ENCODE measurements at regions not wholly inside any gene's neighbourhood (a gene's known extent, or its start where the extent isn't known, plus 50 kb on each side); places are given as distances from the start of the nearest gene placed in this dataset.

DNA sequence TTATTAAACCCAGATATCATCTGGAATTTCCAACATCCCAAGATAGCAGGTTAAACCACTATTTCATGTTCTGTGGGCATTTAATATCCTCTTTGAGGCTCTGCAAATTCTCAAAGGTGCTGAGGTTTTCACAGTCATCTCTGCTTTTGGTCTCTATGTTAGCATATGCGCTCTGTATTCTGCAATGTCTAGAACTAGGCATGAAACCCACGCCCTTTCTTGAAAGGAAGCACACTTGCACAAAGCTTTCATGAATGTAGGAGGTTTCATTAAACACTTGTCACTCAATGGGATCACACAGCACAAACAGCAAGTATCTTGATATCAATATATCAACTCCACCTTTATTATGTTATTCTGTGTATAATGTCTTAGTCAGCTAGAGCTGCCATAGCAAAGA is 172.0 kb upstream of the USP24 start:
- WGBS, 2 experiments: 72 to 77% methylated on average over 2 of the region's 2 CpGs
- H3K27ac ChIP-seq (ENCODE audit: insufficient read depth, low read depth, low read length, poor library complexity, severe bottlenecking): no peak overlapping the region

DNA sequence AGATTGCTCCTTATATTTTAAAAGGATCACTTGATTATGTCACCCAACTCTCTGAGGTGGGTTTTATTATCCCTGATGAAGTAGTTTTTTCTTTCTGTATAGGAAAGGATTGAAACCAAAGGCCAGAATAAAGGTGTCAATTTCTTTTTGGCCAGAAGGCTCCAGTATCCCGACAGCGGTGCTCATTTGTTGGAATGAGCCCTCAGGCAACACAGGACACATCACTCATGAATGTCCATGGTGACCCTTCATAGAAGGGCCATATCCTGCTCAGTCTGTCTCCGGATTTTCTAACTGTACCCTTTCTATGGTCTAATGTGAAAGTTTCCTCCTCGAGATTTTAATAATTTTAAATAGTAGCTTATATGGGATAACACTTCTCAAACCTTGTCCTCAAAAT is 171.3 kb upstream of the USP24 start:
- Histone ChIP-seq H3K4me1 (ENCODE audit: control insufficient read depth, insufficient read depth, low read length) (no peaks in the 10 kb centered on the region), H3K9me3 (ENCODE audit: control insufficient read depth, low read length) (peaks cover 3% of the 10 kb centered on the region), H3K27me3 (ENCODE audit: control insufficient read depth, insufficient read depth, low read length, poor library complexity, severe bottlenecking) (no peaks in the 10 kb centered on the region), H3K4me3 (ENCODE audit: insufficient read depth, low read depth, low read length) (no peak overlapping the region), H3K27ac (ENCODE audit: insufficient read depth, low read depth, low read length, poor library complexity, severe bottlenecking) (no peak overlapping the region), H3K36me3 (ENCODE audit: control insufficient read depth, insufficient read depth, low read length) (no peaks in the 10 kb centered on the region)
- 86 to 89% methylated on average over 3 of the region's 4 CpGs for WGBS, 2 experiments

More for the DNA sequence above, 172.0 kb upstream of the USP24 start:
- no peak overlapping the region for H3K4me3 ChIP-seq (ENCODE audit: insufficient read depth, low read depth, low read length)
- H3K4me1 ChIP-seq (ENCODE audit: control insufficient read depth, insufficient read depth, low read length): no peaks in the 10 kb centered on the region
- no peaks in the 10 kb centered on the region for H3K27me3 ChIP-seq (ENCODE audit: control insufficient read depth, insufficient read depth, low read length, poor library complexity, severe bottlenecking)
- peaks cover 3% of the 10 kb centered on the region for H3K9me3 ChIP-seq (ENCODE audit: control insufficient read depth, low read length)
- no peaks in the 10 kb centered on the region for H3K36me3 ChIP-seq (ENCODE audit: control insufficient read depth, insufficient read depth, low read length)

DNA sequence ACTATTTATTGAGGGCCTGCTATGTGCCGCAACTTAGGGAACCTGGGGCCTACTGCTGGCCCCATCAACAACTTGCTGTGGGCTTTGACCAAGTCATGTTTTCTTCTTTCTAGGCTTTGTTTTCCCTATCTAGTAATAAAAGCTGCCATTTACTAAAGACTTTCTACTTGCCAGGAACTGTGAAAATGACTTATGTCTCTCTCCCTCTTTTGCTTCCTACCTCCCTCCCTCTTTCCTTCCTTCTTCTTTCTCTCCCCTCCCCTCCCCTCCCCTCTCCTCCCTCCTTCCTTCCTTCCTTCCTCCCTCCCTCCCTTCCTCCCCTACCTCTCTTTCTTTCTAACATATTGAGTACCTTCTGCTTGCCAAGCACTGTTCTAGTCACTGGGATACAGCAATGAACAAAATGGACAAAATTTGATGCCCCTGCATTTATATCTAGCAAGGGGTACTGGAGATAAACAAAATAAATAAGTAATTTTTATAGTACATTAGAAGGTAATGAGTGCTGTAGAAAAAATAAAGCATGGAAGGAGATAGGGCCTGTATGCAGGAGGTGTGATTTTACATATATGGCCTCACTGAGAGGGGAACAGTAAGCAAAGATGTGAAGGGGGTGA is 170.3 kb upstream of the USP24 start:
- 91 to 94% methylated on average over 1 of the region's 1 CpG for WGBS, 2 experiments
- H3K9me3 ChIP-seq (ENCODE audit: control insufficient read depth, low read length): peaks cover 3% of the 10 kb centered on the region
- H3K4me1 ChIP-seq (ENCODE audit: control insufficient read depth, insufficient read depth, low read length): no peaks in the 10 kb centered on the region
- no peaks in the 10 kb centered on the region for H3K36me3 ChIP-seq (ENCODE audit: control insufficient read depth, insufficient read depth, low read length)
- no peak overlapping the region for H3K4me3 ChIP-seq (ENCODE audit: insufficient read depth, low read depth, low read length)
- H3K27ac ChIP-seq (ENCODE audit: insufficient read depth, low read depth, low read length, poor library complexity, severe bottlenecking): no peak overlapping the region
- H3K27me3 ChIP-seq (ENCODE audit: control insufficient read depth, insufficient read depth, low read length, poor library complexity, severe bottlenecking): no peaks in the 10 kb centered on the region

DNA sequence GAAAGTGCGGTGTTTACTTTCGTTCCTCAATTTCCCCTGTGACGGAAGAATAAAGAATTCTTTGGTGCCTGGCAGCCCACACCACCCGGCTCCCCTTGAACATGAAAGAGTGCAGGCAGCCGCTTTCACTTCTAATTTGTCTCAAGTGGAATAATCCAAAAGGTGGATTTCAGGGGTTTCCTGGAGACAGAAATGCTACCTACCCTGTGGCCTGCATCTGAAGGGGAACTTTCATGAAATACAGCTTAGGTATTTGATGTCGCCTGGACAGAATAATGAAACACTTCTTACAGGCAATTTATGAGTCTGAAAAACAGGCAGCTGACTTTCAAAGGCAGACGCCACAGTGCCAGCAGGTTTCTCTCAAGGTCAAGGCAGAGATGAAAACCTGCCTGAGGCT is 169.5 kb upstream of the USP24 start:
- H3K9me3 ChIP-seq (ENCODE audit: control insufficient read depth, low read length): peaks cover 3% of the 10 kb centered on the region
- H3K4me3 ChIP-seq (ENCODE audit: insufficient read depth, low read depth, low read length): no peak overlapping the region
- H3K27me3 ChIP-seq (ENCODE audit: control insufficient read depth, insufficient read depth, low read length, poor library complexity, severe bottlenecking): no peaks in the 10 kb centered on the region
- H3K36me3 ChIP-seq (ENCODE audit: control insufficient read depth, insufficient read depth, low read length): no peaks in the 10 kb centered on the region
- H3K4me1 ChIP-seq (ENCODE audit: control insufficient read depth, insufficient read depth, low read length): no peaks in the 10 kb centered on the region
- H3K27ac ChIP-seq (ENCODE audit: insufficient read depth, low read depth, low read length, poor library complexity, severe bottlenecking): no peak overlapping the region
- 92 to 93% methylated on average over 7 of the region's 7 CpGs for WGBS, 2 experiments

DNA sequence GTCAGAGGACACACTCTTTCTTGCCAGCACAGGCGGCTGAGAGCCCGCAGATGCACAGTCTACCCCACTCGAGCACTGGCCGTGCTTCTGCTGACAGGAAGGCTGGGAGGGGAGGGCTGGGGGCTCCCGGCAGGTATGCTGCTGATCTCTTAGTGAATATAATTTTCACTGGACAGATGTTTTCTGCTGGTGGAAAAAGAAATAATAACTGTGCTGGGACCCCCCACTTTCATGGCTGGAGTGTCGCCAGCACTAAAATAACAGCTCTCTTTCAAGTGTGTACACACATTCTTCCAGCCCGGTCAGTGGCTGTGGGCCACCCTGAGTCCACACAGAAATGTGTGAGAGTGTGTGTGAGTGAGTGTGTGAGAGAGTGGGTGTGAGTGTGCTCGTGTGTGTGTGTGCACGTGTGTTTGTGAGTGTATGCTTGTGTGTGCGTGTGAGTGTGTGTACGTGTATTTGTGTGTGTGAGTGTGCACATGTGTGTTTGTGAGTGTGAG is 167.7 kb upstream of the USP24 start:
- Histone ChIP-seq H3K27me3 (ENCODE audit: control insufficient read depth, insufficient read depth, low read length, poor library complexity, severe bottlenecking) (no peaks in the 10 kb centered on the region), H3K36me3 (ENCODE audit: control insufficient read depth, insufficient read depth, low read length) (no peaks in the 10 kb centered on the region), H3K4me1 (ENCODE audit: control insufficient read depth, insufficient read depth, low read length) (no peaks in the 10 kb centered on the region), H3K9me3 (ENCODE audit: control insufficient read depth, low read length) (no peaks in the 10 kb centered on the region), H3K27ac (ENCODE audit: insufficient read depth, low read depth, low read length, poor library complexity, severe bottlenecking) (no peak overlapping the region), H3K4me3 (ENCODE audit: insufficient read depth, low read depth, low read length) (no peak overlapping the region)
- 89 to 92% methylated on average over 11 of the region's 11 CpGs for WGBS, 2 experiments

DNA sequence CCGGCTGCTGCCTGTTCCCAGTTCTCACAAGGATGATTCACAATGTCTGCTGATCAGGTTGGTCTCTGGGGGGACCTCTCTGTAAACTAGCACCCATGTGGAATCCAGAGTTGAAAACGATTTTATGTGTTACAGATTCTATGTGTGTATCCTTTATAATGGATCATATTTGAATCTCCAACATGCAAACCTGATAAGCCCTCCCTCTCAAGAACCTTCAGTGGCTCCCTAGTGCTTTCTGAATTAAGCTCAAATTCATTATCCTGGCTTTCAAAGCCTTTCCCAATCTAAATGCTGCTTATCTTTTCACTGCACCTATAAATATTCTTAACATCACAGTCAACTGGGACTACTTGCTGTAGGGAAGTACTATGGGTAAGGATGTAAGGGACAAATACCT is 166.8 kb upstream of the USP24 start:
- H3K9me3 ChIP-seq (ENCODE audit: control insufficient read depth, low read length): no peaks in the 10 kb centered on the region
- no peak overlapping the region for H3K27ac ChIP-seq (ENCODE audit: insufficient read depth, low read depth, low read length, poor library complexity, severe bottlenecking)
- H3K36me3 ChIP-seq (ENCODE audit: control insufficient read depth, insufficient read depth, low read length): no peaks in the 10 kb centered on the region
- H3K27me3 ChIP-seq (ENCODE audit: control insufficient read depth, insufficient read depth, low read length, poor library complexity, severe bottlenecking): no peaks in the 10 kb centered on the region
- 77 to 92% methylated on average over 1 to 2 of the region's 2 CpGs for WGBS, 2 experiments
- H3K4me3 ChIP-seq (ENCODE audit: insufficient read depth, low read depth, low read length): no peak overlapping the region
- H3K4me1 ChIP-seq (ENCODE audit: control insufficient read depth, insufficient read depth, low read length): no peaks in the 10 kb centered on the region

DNA sequence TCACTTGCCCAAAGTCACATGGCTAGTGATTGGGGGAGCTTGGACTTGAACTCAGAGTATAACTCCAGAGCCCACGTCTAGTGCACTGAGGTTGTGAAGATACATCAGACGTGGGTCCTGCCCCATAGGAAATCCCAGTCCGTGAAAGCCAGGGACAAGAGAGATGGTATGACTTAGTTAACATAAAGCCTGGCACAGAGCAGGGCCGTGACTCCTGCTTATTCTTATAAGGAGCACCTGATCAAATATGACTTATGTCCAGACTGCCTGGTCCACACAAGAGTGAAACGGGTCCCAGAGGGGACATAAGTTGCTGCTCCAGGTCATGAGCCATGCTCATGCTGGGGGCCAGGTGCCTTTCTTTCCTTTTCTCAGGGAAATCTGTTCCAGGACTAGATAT is 166.3 kb upstream of the USP24 start:
- Histone ChIP-seq H3K36me3 (ENCODE audit: control insufficient read depth, insufficient read depth, low read length) (no peaks in the 10 kb centered on the region), H3K4me1 (ENCODE audit: control insufficient read depth, insufficient read depth, low read length) (no peaks in the 10 kb centered on the region), H3K27me3 (ENCODE audit: control insufficient read depth, insufficient read depth, low read length, poor library complexity, severe bottlenecking) (no peaks in the 10 kb centered on the region), H3K4me3 (ENCODE audit: insufficient read depth, low read depth, low read length) (no peak overlapping the region), H3K27ac (ENCODE audit: insufficient read depth, low read depth, low read length, poor library complexity, severe bottlenecking) (no peak overlapping the region), H3K9me3 (ENCODE audit: control insufficient read depth, low read length) (no peaks in the 10 kb centered on the region)
- 88 to 93% methylated on average over 5 of the region's 5 CpGs for WGBS, 2 experiments

DNA sequence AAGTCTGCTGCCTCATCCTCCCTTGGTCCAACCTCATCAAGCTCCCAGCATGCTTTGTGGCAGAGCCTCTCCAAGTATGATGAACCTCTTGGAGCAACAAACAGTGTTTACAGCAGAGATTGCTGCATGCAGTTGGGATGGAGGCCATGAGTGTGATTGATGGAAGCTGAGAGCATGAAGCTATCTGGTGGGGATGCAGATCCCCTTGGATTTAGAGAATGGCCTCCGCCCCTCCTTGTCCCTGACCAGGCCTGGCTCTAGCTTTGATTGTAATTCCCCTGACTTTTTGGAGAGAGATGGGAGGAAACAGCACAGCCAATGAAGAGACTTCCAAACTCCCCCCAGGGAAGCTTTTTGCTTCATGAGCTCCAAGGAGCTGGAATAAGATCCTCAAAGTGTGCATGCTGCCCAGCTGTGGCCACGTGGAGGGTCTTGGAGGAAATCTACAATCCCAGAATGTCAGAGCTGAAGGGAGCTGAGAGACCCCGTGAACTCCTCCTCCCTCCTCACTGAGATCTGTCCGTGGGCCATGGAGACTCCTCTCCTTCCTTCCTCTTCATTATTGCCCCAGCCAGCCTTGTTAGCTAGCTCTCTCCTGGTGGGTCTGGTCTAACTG is 165.3 kb upstream of the USP24 start:
- Histone ChIP-seq H3K36me3 (ENCODE audit: control insufficient read depth, insufficient read depth, low read length) (no peaks in the 10 kb centered on the region), H3K27me3 (ENCODE audit: control insufficient read depth, insufficient read depth, low read length, poor library complexity, severe bottlenecking) (no peaks in the 10 kb centered on the region), H3K4me1 (ENCODE audit: control insufficient read depth, insufficient read depth, low read length) (no peaks in the 10 kb centered on the region), H3K4me3 (ENCODE audit: insufficient read depth, low read depth, low read length) (no peak overlapping the region), H3K27ac (ENCODE audit: insufficient read depth, low read depth, low read length, poor library complexity, severe bottlenecking) (no peak overlapping the region), H3K9me3 (ENCODE audit: control insufficient read depth, low read length) (no peaks in the 10 kb centered on the region)
- 87 to 89% methylated on average over 4 of the region's 4 CpGs for WGBS, 2 experiments

DNA sequence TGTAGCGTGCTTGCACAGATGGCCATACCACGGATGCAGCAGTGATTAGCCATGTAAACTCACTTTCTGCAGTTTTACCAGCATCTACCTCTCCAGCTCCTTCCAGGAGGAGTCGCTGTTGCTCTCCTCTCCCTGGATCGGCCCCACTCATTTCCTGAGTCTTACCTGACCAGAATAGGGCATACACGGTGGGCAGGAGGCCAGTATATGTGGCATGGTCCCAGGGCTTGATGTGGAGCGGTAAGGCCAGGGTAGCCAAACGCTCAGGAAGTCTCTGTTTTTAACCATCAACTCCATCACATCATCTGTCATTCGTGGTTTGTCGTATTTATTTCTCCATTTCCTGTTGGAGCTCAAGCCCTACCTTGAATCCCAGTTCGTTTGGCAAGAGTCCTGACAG is 163.4 kb upstream of the USP24 start:
- WGBS, 2 experiments: 60 to 68% methylated on average over 10 of the region's 10 CpGs
- no peak overlapping the region for H3K27ac ChIP-seq (ENCODE audit: insufficient read depth, low read depth, low read length, poor library complexity, severe bottlenecking)
- no peaks in the 10 kb centered on the region for H3K36me3 ChIP-seq (ENCODE audit: control insufficient read depth, insufficient read depth, low read length)
- H3K27me3 ChIP-seq (ENCODE audit: control insufficient read depth, insufficient read depth, low read length, poor library complexity, severe bottlenecking): no peaks in the 10 kb centered on the region
- H3K4me3 ChIP-seq (ENCODE audit: insufficient read depth, low read depth, low read length): no peak overlapping the region
- no peaks in the 10 kb centered on the region for H3K4me1 ChIP-seq (ENCODE audit: control insufficient read depth, insufficient read depth, low read length)
- H3K9me3 ChIP-seq (ENCODE audit: control insufficient read depth, low read length): no peaks in the 10 kb centered on the region

DNA sequence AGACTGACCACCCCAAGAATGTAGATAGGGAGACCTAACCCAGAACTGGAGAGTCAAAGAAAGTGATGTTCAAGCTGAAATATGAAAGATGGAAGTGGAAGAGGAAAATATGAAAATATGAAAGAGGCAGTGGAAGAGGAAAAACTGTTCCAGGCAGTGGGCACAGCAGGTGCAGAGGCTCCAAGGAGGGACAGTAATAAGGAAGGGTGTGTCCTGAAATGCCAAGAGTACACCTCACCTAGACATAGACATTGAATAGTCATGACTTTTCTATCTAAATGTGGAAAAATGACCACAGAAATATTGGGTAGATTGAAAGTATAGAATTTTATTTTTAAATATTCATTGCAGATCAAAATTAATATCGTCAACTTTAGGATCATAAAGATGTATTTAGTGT is 161.7 kb upstream of the USP24 start:
- H3K36me3 ChIP-seq (ENCODE audit: control insufficient read depth, insufficient read depth, low read length): no peaks in the 10 kb centered on the region
- H3K4me1 ChIP-seq (ENCODE audit: control insufficient read depth, insufficient read depth, low read length): no peaks in the 10 kb centered on the region
- no peaks in the 10 kb centered on the region for H3K9me3 ChIP-seq (ENCODE audit: control insufficient read depth, low read length)
- 100% methylated on average over 1 of the region's 1 CpG; no CpG with 5 or more reads in 1 of the 2 experiments for WGBS, 2 experiments
- no peak overlapping the region for H3K27ac ChIP-seq (ENCODE audit: insufficient read depth, low read depth, low read length, poor library complexity, severe bottlenecking)
- no peaks in the 10 kb centered on the region for H3K27me3 ChIP-seq (ENCODE audit: control insufficient read depth, insufficient read depth, low read length, poor library complexity, severe bottlenecking)
- H3K4me3 ChIP-seq (ENCODE audit: insufficient read depth, low read depth, low read length): no peak overlapping the region

All from ectodermal cell (in vitro differentiated cells).